ENCODE measurements at regions not wholly inside any gene's neighbourhood (a gene's known extent, or its start where the extent isn't known, plus 50 kb on each side); places are given as distances from the start of the nearest gene placed in this dataset.

GRCh38 chr2:82797469-82797868 is 1661.6 kb downstream of the SUCLG1 start:
- DNase-seq (no peak), ATAC-seq (no peak)
- H3K4me1 ChIP-seq (ENCODE audit: control insufficient read depth, insufficient read depth, low read length) = no peaks in the 10 kb centered on the region
- intact Hi-C loops (cut with DNase I) = no loop called here
- H3K27ac ChIP-seq (ENCODE audit: low read length) = no peak overlapping the region
- WGBS = 83% methylated on average over 3 of the region's 3 CpGs
- no peak overlapping the region for H3K4me3 ChIP-seq (ENCODE audit: low read length)
- H3K27me3 ChIP-seq (ENCODE audit: control insufficient read depth, insufficient read depth) = no peaks in the 10 kb centered on the region
- no peaks in the 10 kb centered on the region for H3K9me3 ChIP-seq (ENCODE audit: control insufficient read depth, low read length)

GRCh38 chr2:82796132-82796531 is 1662.9 kb downstream of the SUCLG1 start:
- Histone ChIP-seq H3K4me3 (ENCODE audit: low read length) (no peak overlapping the region), H3K27ac (ENCODE audit: low read length) (no peak overlapping the region)
- 96% methylated on average over 1 of the region's 1 CpG for WGBS

GRCh38 chr2:82795446-82795845 is 1663.6 kb downstream of the SUCLG1 start:
- DNase-seq (no peak), ATAC-seq (no peak)
- H3K9me3 ChIP-seq (ENCODE audit: control insufficient read depth, low read length) = no peaks in the 10 kb centered on the region
- H3K27me3 ChIP-seq (ENCODE audit: control insufficient read depth, insufficient read depth) = no peaks in the 10 kb centered on the region
- peaks cover under 1% of the 10 kb centered on the region for H3K4me1 ChIP-seq (ENCODE audit: control insufficient read depth, insufficient read depth, low read length)
- no peak overlapping the region for H3K4me3 ChIP-seq (ENCODE audit: low read length)
- no peak overlapping the region for H3K27ac ChIP-seq (ENCODE audit: low read length)
- intact Hi-C loops (cut with DNase I) = no loop called here
- 63% methylated on average over 3 of the region's 3 CpGs for WGBS

More at GRCh38 chr2:82796132-82796531, 1662.9 kb downstream of the SUCLG1 start:
- intact Hi-C loops (cut with DNase I) = no loop called here
- no peaks in the 10 kb centered on the region for H3K27me3 ChIP-seq (ENCODE audit: control insufficient read depth, insufficient read depth)
- no peak for ATAC-seq
- no peak for DNase-seq
- H3K9me3 ChIP-seq (ENCODE audit: control insufficient read depth, low read length) = no peaks in the 10 kb centered on the region
- H3K4me1 ChIP-seq (ENCODE audit: control insufficient read depth, insufficient read depth, low read length) = no peaks in the 10 kb centered on the region

GRCh38 chr2:82793711-82794435 is 1665.2 kb downstream of the SUCLG1 start:
- Histone ChIP-seq H3K4me3 (ENCODE audit: low read length) (no peak overlapping the region), H3K27ac (ENCODE audit: low read length) (no peak overlapping the region), H3K27me3 (ENCODE audit: control insufficient read depth, insufficient read depth) (no peaks in the 10 kb centered on the region), H3K9me3 (ENCODE audit: control insufficient read depth, low read length) (peaks cover 2% of the 10 kb centered on the region), H3K4me1 (ENCODE audit: control insufficient read depth, insufficient read depth, low read length) (peaks cover 4% of the 10 kb centered on the region)
- 91% methylated on average over 3 of the region's 3 CpGs for WGBS
- DNase-seq (no peak), ATAC-seq (no peak)
- intact Hi-C loops (cut with DNase I) = no loop called here

- Histone ChIP-seq H3K4me1 (ENCODE audit: control insufficient read depth, insufficient read depth, low read length) (peaks cover 4% of the 10 kb centered on the region), H3K9me3 (ENCODE audit: control insufficient read depth, low read length) (peaks cover 2% of the 10 kb centered on the region), H3K27me3 (ENCODE audit: control insufficient read depth, insufficient read depth) (no peaks in the 10 kb centered on the region), H3K4me3 (ENCODE audit: low read length) (no peak overlapping the region), H3K27ac (ENCODE audit: low read length) (no peak overlapping the region)
- DNase-seq (no peak), ATAC-seq (no peak)
- WGBS = 92% methylated on average over 5 of the region's 5 CpGs
- intact Hi-C loops (cut with DNase I) = no loop called here
Observed at GRCh38 chr2:82792316-82792715, 1666.8 kb downstream of the SUCLG1 start.

- Histone ChIP-seq H3K27ac (ENCODE audit: low read length) (no peak overlapping the region), H3K9me3 (ENCODE audit: control insufficient read depth, low read length) (peaks cover 2% of the 10 kb centered on the region), H3K27me3 (ENCODE audit: control insufficient read depth, insufficient read depth) (no peaks in the 10 kb centered on the region), H3K4me1 (ENCODE audit: control insufficient read depth, insufficient read depth, low read length) (peaks cover 4% of the 10 kb centered on the region), H3K4me3 (ENCODE audit: low read length) (no peak overlapping the region)
- no peak for ATAC-seq
- DNase-seq = peak in 1 of 3 donors; percentile 50
- intact Hi-C loops (cut with DNase I) = no loop called here
- WGBS = 62% methylated on average over 16 of the region's 16 CpGs
Observed at GRCh38 chr2:82790206-82791021, 1668.7 kb downstream of the SUCLG1 start.

GRCh38 chr2:82789851-82790205 is 1669.3 kb downstream of the SUCLG1 start:
- Histone ChIP-seq H3K27ac (ENCODE audit: low read length) (no peak overlapping the region), H3K9me3 (ENCODE audit: control insufficient read depth, low read length) (peaks cover 2% of the 10 kb centered on the region), H3K27me3 (ENCODE audit: control insufficient read depth, insufficient read depth) (no peaks in the 10 kb centered on the region), H3K4me3 (ENCODE audit: low read length) (no peak overlapping the region), H3K4me1 (ENCODE audit: control insufficient read depth, insufficient read depth, low read length) (peaks cover 4% of the 10 kb centered on the region)
- no peak for DNase-seq
- no peak for ATAC-seq
- 64% methylated on average over 2 of the region's 2 CpGs for WGBS
- intact Hi-C loops (cut with DNase I) = no loop called here

GRCh38 chr2:82781176-82781915 is 1677.7 kb downstream of the SUCLG1 start:
- WGBS = 78% methylated on average over 2 of the region's 2 CpGs
- H3K27ac ChIP-seq (ENCODE audit: low read length) = no peak overlapping the region

GRCh38 chr2:82780050-82780449 is 1679.0 kb downstream of the SUCLG1 start:
- no peaks in the 10 kb centered on the region for H3K9me3 ChIP-seq (ENCODE audit: control insufficient read depth, low read length)
- H3K4me3 ChIP-seq (ENCODE audit: low read length) = no peak overlapping the region
- H3K27me3 ChIP-seq (ENCODE audit: control insufficient read depth, insufficient read depth) = no peaks in the 10 kb centered on the region
- intact Hi-C loops (cut with DNase I) = no loop called here
- no peak overlapping the region for H3K27ac ChIP-seq (ENCODE audit: low read length)
- no peaks in the 10 kb centered on the region for H3K4me1 ChIP-seq (ENCODE audit: control insufficient read depth, insufficient read depth, low read length)
- WGBS = 89% methylated on average over 7 of the region's 7 CpGs
- no peak for ATAC-seq
- no peak for DNase-seq

More at GRCh38 chr2:82781176-82781915, 1677.7 kb downstream of the SUCLG1 start:
- Histone ChIP-seq H3K4me3 (ENCODE audit: low read length) (no peak overlapping the region), H3K27me3 (ENCODE audit: control insufficient read depth, insufficient read depth) (no peaks in the 10 kb centered on the region), H3K9me3 (ENCODE audit: control insufficient read depth, low read length) (no peaks in the 10 kb centered on the region), H3K4me1 (ENCODE audit: control insufficient read depth, insufficient read depth, low read length) (no peaks in the 10 kb centered on the region)
- intact Hi-C loops (cut with DNase I) = no loop called here
- ATAC-seq = no peak
- DNase-seq = no peak

- ATAC-seq (no peak), DNase-seq (no peak)
- Histone ChIP-seq H3K9me3 (ENCODE audit: control insufficient read depth, low read length) (no peaks in the 10 kb centered on the region), H3K27ac (ENCODE audit: low read length) (no peak overlapping the region), H3K4me1 (ENCODE audit: control insufficient read depth, insufficient read depth, low read length) (no peaks in the 10 kb centered on the region), H3K27me3 (ENCODE audit: control insufficient read depth, insufficient read depth) (no peaks in the 10 kb centered on the region), H3K4me3 (ENCODE audit: low read length) (no peak overlapping the region)
- intact Hi-C loops (cut with DNase I) = no loop called here
- 42% methylated on average over 2 of the region's 2 CpGs for WGBS
Observed at GRCh38 chr2:82752396-82752795, 1706.7 kb downstream of the SUCLG1 start.

GRCh38 chr2:82748653-82749052 is 1710.4 kb downstream of the SUCLG1 start:
- H3K4me3 ChIP-seq (ENCODE audit: low read length) = no peak overlapping the region
- H3K27me3 ChIP-seq (ENCODE audit: control insufficient read depth, insufficient read depth) = no peaks in the 10 kb centered on the region
- H3K4me1 ChIP-seq (ENCODE audit: control insufficient read depth, insufficient read depth, low read length) = no peaks in the 10 kb centered on the region
- ATAC-seq = no peak
- intact Hi-C loops (cut with DNase I) = no loop called here
- 70% methylated on average over 2 of the region's 2 CpGs for whole genome bisulfite sequencing
- no peaks in the 10 kb centered on the region for H3K9me3 ChIP-seq (ENCODE audit: control insufficient read depth, low read length)
- DNase-seq = no peak
- H3K27ac ChIP-seq (ENCODE audit: low read length) = no peak overlapping the region
